Neuronal stem cell (in vitro differentiated cells): ENCODE measurements at regions not wholly inside any gene's neighbourhood (a gene's known extent, or its start where the extent isn't known, plus 50 kb on each side); places are given as distances from the start of the nearest gene placed in this dataset.
"Not testable (repeated sequence)": the region's sequence is repeated elsewhere in the genome, so short reads cannot be mapped to it uniquely, and the experiment has no call there.

Experiments used
- DNase-seq: peaks from one replicate; pipeline ENCODE4 v3.0.0-alpha.2; 2013; ENCODE audit warnings: low spot score
- H2AFZ ChIP-seq: one replicate; pipeline ENCODE4 v1.6.1; 2013; ENCODE audit warnings: mild to moderate bottlenecking, low read length, inconsistent platforms
- H2AK5ac ChIP-seq: 2 replicates; pipeline ENCODE4 v1.6.1; 2013; ENCODE audit warnings: low read depth, mild to moderate bottlenecking, inconsistent platforms, low read length, moderate library complexity, mixed read lengths
- H2BK120ac ChIP-seq: 2 replicates; pipeline ENCODE4 v1.6.1; 2013; ENCODE audit warnings: low read depth, mild to moderate bottlenecking, inconsistent platforms, low read length, moderate library complexity, mixed read lengths
- H2BK12ac ChIP-seq: one replicate; pipeline ENCODE4 v1.6.1; 2013; ENCODE audit warnings: low read length, inconsistent platforms
- H2BK15ac ChIP-seq: 2 replicates; pipeline ENCODE4 v1.6.1; 2013; ENCODE audit warnings: mild to moderate bottlenecking, low read length, inconsistent platforms, mixed read lengths
- H2BK5ac ChIP-seq: one replicate; pipeline ENCODE4 v1.6.1; 2013; ENCODE audit warnings: inconsistent platforms, mild to moderate bottlenecking, low read length, moderate library complexity
- H3K14ac ChIP-seq: one replicate; pipeline ENCODE4 v1.6.1; 2013; ENCODE audit warnings: low read length, inconsistent platforms
- H3K18ac ChIP-seq: 2 replicates; pipeline ENCODE4 v1.6.1; 2013; ENCODE audit warnings: low read length, inconsistent platforms
- H3K23ac ChIP-seq: 2 replicates; pipeline ENCODE4 v1.6.1; 2013; ENCODE audit warnings: low read depth, mild to moderate bottlenecking, mixed read lengths, low read length, inconsistent platforms; ENCODE audit not compliant: poor library complexity
- H3K27ac ChIP-seq: replicated peaks from 3 replicates; pipeline ENCODE4 v1.5.1; 2013; ENCODE audit warnings: low read length, inconsistent platforms
- H3K27me3 ChIP-seq, 3 experiments: 2 replicates each; pipeline ENCODE4 v1.6.1; 2013; ENCODE audit warnings: low read length in 3 of 3, mild to moderate bottlenecking in 2 of 3, inconsistent platforms in 1 of 3, low read depth in 1 of 3, mixed read lengths in 1 of 3, moderate library complexity in 1 of 3; ENCODE audit not compliant: control insufficient read depth in 3 of 3, insufficient read depth in 3 of 3
- H3K36me3 ChIP-seq, 2 donors: replicated peaks in 1 of 2; 2 replicates each; pipeline ENCODE4 v1.6.1; 2013; ENCODE audit warnings: low read length in 2 of 2; ENCODE audit not compliant: control insufficient read depth in 2 of 2, insufficient read depth in 2 of 2
- H3K4ac ChIP-seq: 2 replicates; pipeline ENCODE4 v1.6.1; 2013; ENCODE audit warnings: inconsistent platforms, mild to moderate bottlenecking, low read length, moderate library complexity
- H3K4me1 ChIP-seq, 2 donors: 1 replicate in 1 of 2; 2 replicates in 1 of 2; pipeline ENCODE4 v1.6.1; 2013; ENCODE audit warnings: low read length in 2 of 2, low read depth in 1 of 2; ENCODE audit not compliant: control insufficient read depth in 2 of 2, insufficient read depth in 1 of 2
- H3K4me2 ChIP-seq: one replicate; pipeline ENCODE4 v1.6.1; 2013; ENCODE audit warnings: mild to moderate bottlenecking, low read length, inconsistent platforms; ENCODE audit not compliant: insufficient read depth, poor library complexity, severe bottlenecking
- H3K4me3 ChIP-seq, 2 donors: 2 replicates each; pipeline ENCODE4 v1.5.1; 2013; ENCODE audit warnings: low read length in 2 of 2, mild to moderate bottlenecking in 2 of 2, inconsistent platforms in 1 of 2, moderate library complexity in 1 of 2
- H3K79me1 ChIP-seq: one replicate; pipeline ENCODE4 v1.6.1; 2013; ENCODE audit warnings: low read depth, mild to moderate bottlenecking, inconsistent platforms, low read length, moderate library complexity
- H3K9ac ChIP-seq: one replicate; pipeline ENCODE4 v1.6.1; 2013; ENCODE audit warnings: mild to moderate bottlenecking, low read depth, low read length, inconsistent platforms; ENCODE audit not compliant: poor library complexity
- H3K9me3 ChIP-seq, 2 donors: replicated peaks in 1 of 2; 2 replicates each; pipeline versions ENCODE3 to v1.6.1; 2013; ENCODE audit warnings: low read length in 2 of 2, mild to moderate bottlenecking in 2 of 2, inconsistent platforms in 1 of 2, low read depth in 1 of 2, mixed read lengths in 1 of 2, moderate library complexity in 1 of 2; ENCODE audit not compliant: control insufficient read depth in 2 of 2, insufficient read depth in 1 of 2
- H4K8ac ChIP-seq: one replicate; pipeline ENCODE4 v1.6.1; 2013; ENCODE audit warnings: low read depth, mild to moderate bottlenecking, inconsistent platforms, low read length, moderate library complexity
- H4K91ac ChIP-seq: one replicate; pipeline ENCODE4 v1.6.1; 2013; ENCODE audit warnings: low read length, low read depth, mild to moderate bottlenecking, inconsistent platforms; ENCODE audit not compliant: poor library complexity
- WGBS, 2 donors: extraction: QIAGEN DNeasy Blood & Tissue Kit; methylation state at CpG; one replicate each; pipeline ENCODE4 v1.1.7; 2013; ENCODE audit warnings: missing lambda C conversion rate in 2 of 2, mixed read lengths in 1 of 2; ENCODE audit not compliant: insufficient read length in 2 of 2, insufficient replicate concordance in 1 of 2; ENCODE audit errors: extremely low coverage in 2 of 2; 5-methylcytosine and 5-hydroxymethylcytosine counted together

DNA sequence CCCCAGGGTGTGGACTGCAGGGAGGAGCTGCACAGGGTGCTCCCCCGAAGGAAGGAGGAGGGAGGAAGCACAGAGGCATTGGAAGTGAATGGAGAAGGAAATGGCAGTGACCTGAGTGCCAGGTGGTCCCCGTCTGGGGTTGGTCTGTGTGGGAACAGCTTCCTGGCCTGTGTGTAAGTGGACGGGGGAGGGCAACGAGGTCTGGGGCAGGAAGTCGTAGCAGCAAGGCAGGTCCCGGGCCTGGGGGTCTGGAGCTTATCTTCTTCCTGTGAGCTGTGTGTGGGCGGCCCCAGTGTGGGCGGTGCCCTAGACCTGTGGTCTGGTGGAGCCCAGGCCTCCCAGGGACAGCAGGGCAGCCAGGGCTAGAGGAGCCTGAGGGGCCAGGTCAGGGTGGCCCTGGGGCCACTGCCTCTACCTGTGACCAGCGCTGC is 382.1 kb downstream of the TMEM121 start:
- Histone ChIP-seq H2BK15ac (no peak overlapping the region), H2BK12ac (no peak overlapping the region), H3K27ac (no peak overlapping the region), H4K91ac (no peak overlapping the region), H3K9ac (no peak overlapping the region), H3K79me1 (no peaks in the 10 kb centered on the region), H2BK120ac (no peak overlapping the region), H3K4ac (no peak overlapping the region), H3K27me3 (peaks cover 0 to 4% (median 0%) of the 10 kb centered on the region in 3 experiments), H2BK5ac (no peak overlapping the region), H3K18ac (no peak overlapping the region), H3K14ac (no peak overlapping the region), H4K8ac (no peak overlapping the region), H3K4me2 (no peak overlapping the region), H2AFZ (no peak overlapping the region), H2AK5ac (no peak overlapping the region), H3K9me3 (peaks cover 0 to 46% of the 10 kb centered on the region in 2 donors), H3K36me3 (no peaks in the 10 kb centered on the region), H3K23ac (no peak overlapping the region), H3K4me3 (peak overlapping the region in 1 of 2 donors; percentile 60), H3K4me1 (no peaks in the 10 kb centered on the region)
- WGBS, 2 donors = no CpG with 5 or more reads among the region's 9 CpGs
- no peak for DNase-seq

GRCh38 chr14:105909046-105909827 is 382.9 kb downstream of the TMEM121 start:
- Histone ChIP-seq H3K18ac (no peak overlapping the region), H2AK5ac (no peak overlapping the region), H2BK5ac (no peak overlapping the region), H3K4ac (no peak overlapping the region), H4K8ac (no peak overlapping the region), H3K79me1 (no peaks in the 10 kb centered on the region), H3K14ac (no peak overlapping the region), H3K27ac (no peak overlapping the region), H3K4me3 (no peak overlapping the region), H3K23ac (no peak overlapping the region), H3K4me2 (peak overlapping the region; percentile 11), H3K36me3 (no peaks in the 10 kb centered on the region), H3K9me3 (peaks cover 0 to 45% of the 10 kb centered on the region in 2 donors), H2BK15ac (no peak overlapping the region), H3K9ac (no peak overlapping the region), H4K91ac (no peak overlapping the region), H2BK120ac (no peak overlapping the region), H3K4me1 (no peaks in the 10 kb centered on the region), H3K27me3 (peaks cover 0 to 4% (median 0%) of the 10 kb centered on the region in 3 experiments), H2AFZ (no peak overlapping the region), H2BK12ac (no peak overlapping the region)
- no peak for DNase-seq
- no CpG with 5 or more reads among the region's 14 CpGs for WGBS, 2 donors

- peaks cover 0 to 43% of the 10 kb centered on the region in 2 donors for H3K9me3 ChIP-seq
- H3K27ac ChIP-seq, H2BK12ac ChIP-seq, H3K4me2 ChIP-seq, H3K79me1 ChIP-seq, H2AFZ ChIP-seq, H3K23ac ChIP-seq, H3K4ac ChIP-seq, H4K91ac ChIP-seq, H2BK120ac ChIP-seq, H3K4me1 ChIP-seq, H2AK5ac ChIP-seq, DNase-seq, H4K8ac ChIP-seq, H3K36me3 ChIP-seq, H3K14ac ChIP-seq, H2BK15ac ChIP-seq, H3K9ac ChIP-seq, H3K18ac ChIP-seq, H3K27me3 ChIP-seq, H2BK5ac ChIP-seq, H3K4me3 ChIP-seq: not testable (repeated sequence)
- WGBS, 2 donors = no CpG with 5 or more reads among the region's 14 CpGs
These were observed 383.4 kb downstream of the TMEM121 start for GRCh38 chr14:105909828-105910120.

GRCh38 chr14:105910426-105910825 is 384.0 kb downstream of the TMEM121 start:
- H2BK120ac ChIP-seq = no peak overlapping the region
- H3K14ac ChIP-seq = no peak overlapping the region
- H2AK5ac ChIP-seq = no peak overlapping the region
- peaks cover 0 to 4% (median 0%) of the 10 kb centered on the region in 3 experiments for H3K27me3 ChIP-seq
- H3K18ac ChIP-seq = no peak overlapping the region
- H3K36me3 ChIP-seq = no peaks in the 10 kb centered on the region
- no peak overlapping the region for H3K9ac ChIP-seq
- no peak overlapping the region for H3K23ac ChIP-seq
- no peak overlapping the region for H2AFZ ChIP-seq
- no peak overlapping the region for H3K4ac ChIP-seq
- no peak overlapping the region for H4K8ac ChIP-seq
- H3K4me1 ChIP-seq = no peaks in the 10 kb centered on the region
- H2BK5ac ChIP-seq = no peak overlapping the region
- no peak overlapping the region for H3K27ac ChIP-seq
- H2BK15ac ChIP-seq = no peak overlapping the region
- H2BK12ac ChIP-seq = no peak overlapping the region
- H4K91ac ChIP-seq = no peak overlapping the region
- H3K9me3 ChIP-seq = peaks cover 0 to 43% of the 10 kb centered on the region in 2 donors
- no peaks in the 10 kb centered on the region for H3K79me1 ChIP-seq
- DNase-seq = no peak
- no peak overlapping the region for H3K4me3 ChIP-seq
- WGBS, 2 donors = no CpG with 5 or more reads among the region's 6 CpGs
- no peak overlapping the region for H3K4me2 ChIP-seq
